ENCODE measurements at regions not wholly inside any gene's neighbourhood (a gene's known extent, or its start where the extent isn't known, plus 50 kb on each side); places are given as distances from the start of the nearest gene placed in this dataset.

GRCh38 chr18:66124394-66124793, 373.6 kb downstream of the CDH7 start:
- intact Hi-C loops (cut with DNase I, micrococcal nuclease) = no loop called here
- no peaks in the 10 kb centered on the region for H3K4me1 ChIP-seq (ENCODE audit: low read depth)
- TF ChIP-seq, protein P1, sequence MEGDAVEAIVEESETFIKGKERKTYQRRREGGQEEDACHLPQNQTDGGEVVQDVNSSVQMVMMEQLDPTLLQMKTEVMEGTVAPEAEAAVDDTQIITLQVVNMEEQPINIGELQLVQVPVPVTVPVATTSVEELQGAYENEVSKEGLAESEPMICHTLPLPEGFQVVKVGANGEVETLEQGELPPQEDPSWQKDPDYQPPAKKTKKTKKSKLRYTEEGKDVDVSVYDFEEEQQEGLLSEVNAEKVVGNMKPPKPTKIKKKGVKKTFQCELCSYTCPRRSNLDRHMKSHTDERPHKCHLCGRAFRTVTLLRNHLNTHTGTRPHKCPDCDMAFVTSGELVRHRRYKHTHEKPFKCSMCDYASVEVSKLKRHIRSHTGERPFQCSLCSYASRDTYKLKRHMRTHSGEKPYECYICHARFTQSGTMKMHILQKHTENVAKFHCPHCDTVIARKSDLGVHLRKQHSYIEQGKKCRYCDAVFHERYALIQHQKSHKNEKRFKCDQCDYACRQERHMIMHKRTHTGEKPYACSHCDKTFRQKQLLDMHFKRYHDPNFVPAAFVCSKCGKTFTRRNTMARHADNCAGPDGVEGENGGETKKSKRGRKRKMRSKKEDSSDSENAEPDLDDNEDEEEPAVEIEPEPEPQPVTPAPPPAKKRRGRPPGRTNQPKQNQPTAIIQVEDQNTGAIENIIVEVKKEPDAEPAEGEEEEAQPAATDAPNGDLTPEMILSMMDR (IDR thresholded peaks at IDR 0.05) = no peak
- ATAC-seq (no peak), DNase-seq (no peak)
- H3K4me3 ChIP-seq = no peak overlapping the region
- H3K9me3 ChIP-seq = no peaks in the 10 kb centered on the region
- H3K36me3 ChIP-seq (ENCODE audit: low read depth) = no peaks in the 10 kb centered on the region

DNA sequence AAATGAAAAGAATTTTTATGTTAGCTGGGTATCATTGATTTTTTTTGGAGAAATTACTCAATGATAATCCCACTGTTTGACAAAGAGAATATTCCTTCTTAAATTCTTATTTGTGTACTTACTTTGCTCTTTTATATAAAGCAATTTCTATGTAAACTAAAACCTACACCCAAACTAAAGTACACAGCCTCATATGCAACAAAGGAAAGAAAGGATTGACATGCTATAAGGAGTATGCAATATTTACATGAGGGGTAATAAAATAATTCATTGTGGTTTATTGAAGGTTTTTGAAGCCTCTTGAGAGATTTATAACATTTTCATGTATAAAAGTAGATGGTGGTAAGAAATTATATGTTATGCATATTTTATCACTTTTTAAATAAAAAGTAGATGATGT, 368.5 kb downstream of the CDH7 start:
- DNase-seq (no peak), ATAC-seq (peak; percentile 36)
- TF ChIP-seq, protein P1 (IDR thresholded peaks at IDR 0.05) = no peak
- H3K4me1 ChIP-seq (ENCODE audit: low read depth) = no peaks in the 10 kb centered on the region
- no peaks in the 10 kb centered on the region for H3K9me3 ChIP-seq
- no peaks in the 10 kb centered on the region for H3K36me3 ChIP-seq (ENCODE audit: low read depth)
- intact Hi-C loops (cut with DNase I, micrococcal nuclease) = no loop called here
- H3K4me3 ChIP-seq = no peak overlapping the region

DNA sequence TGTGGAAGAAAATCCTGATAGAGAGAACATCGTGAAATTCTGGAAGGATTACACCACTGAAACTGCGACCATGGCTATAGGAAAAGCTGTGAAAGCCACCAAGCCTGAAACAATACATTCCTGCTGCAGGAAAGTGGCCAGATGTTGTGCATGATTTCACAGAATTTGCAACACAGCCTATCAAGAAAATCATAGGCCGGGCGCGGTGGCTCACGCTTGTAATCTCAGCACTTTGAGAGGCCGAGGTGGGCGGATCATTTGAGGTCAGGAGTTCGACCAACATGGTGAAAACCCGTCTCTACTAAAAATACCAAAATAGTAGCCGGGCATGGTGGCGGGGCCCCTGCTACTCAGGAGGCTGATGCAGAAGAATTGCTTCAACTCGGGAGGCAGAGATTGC, 360.2 kb downstream of the CDH7 start:
- intact Hi-C loops (cut with DNase I, micrococcal nuclease) = no loop called here
- ATAC-seq = no peak
- TF ChIP-seq, protein P1 (IDR thresholded peaks at IDR 0.05) = no peak
- no peak for DNase-seq
- no peaks in the 10 kb centered on the region for H3K9me3 ChIP-seq
- H3K4me3 ChIP-seq = no peak overlapping the region
- no peaks in the 10 kb centered on the region for H3K4me1 ChIP-seq (ENCODE audit: low read depth)
- no peaks in the 10 kb centered on the region for H3K36me3 ChIP-seq (ENCODE audit: low read depth)

DNA sequence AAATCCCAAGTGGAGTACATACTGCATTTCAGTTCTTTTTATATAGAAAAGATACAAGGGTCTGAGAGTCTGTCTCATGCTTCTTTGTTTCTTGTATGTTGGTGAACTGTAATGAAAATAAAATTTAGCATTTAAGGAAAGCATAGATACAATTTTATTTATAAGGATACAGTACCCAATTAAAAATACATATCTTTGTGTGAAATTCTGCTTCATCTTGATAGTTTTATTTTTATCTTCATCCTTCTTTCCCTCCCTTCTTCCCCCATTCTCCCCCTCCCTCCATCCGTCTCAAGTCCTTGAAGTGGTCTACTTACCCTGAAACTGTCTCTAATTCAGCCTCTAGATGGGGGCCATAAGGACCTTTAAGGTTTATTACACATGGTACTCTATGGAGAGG, 359.8 kb downstream of the CDH7 start:
- DNase-seq (no peak), ATAC-seq (no peak)
- no peaks in the 10 kb centered on the region for H3K9me3 ChIP-seq
- no peaks in the 10 kb centered on the region for H3K36me3 ChIP-seq (ENCODE audit: low read depth)
- intact Hi-C loops (cut with DNase I, micrococcal nuclease) = no loop called here
- no peaks in the 10 kb centered on the region for H3K4me1 ChIP-seq (ENCODE audit: low read depth)
- H3K4me3 ChIP-seq = no peak overlapping the region
- TF ChIP-seq, protein P1 (IDR thresholded peaks at IDR 0.05) = no peak

DNA sequence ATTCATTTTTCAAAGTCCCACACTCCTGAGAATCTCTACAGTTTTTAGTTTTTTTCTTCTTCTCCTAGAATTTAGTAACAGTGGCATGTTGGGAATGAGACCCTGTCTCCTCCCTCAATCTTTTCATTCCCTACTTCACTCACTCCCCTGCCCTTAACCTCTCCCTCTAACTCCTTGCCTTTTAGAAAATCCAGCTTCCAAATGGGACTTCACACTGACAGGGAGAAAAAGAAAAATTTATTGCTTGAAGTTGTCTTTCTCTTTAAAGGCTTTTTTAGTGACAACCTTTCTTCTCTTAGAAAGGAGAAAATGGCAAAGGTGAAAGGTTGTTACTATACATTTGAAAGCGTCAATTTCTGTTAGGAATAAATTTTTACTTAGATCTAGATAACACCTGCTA, 359.2 kb downstream of the CDH7 start:
- no peak for DNase-seq
- no peaks in the 10 kb centered on the region for H3K4me1 ChIP-seq (ENCODE audit: low read depth)
- ATAC-seq = no peak
- TF ChIP-seq, protein P1 (IDR thresholded peaks at IDR 0.05) = no peak
- H3K9me3 ChIP-seq = no peaks in the 10 kb centered on the region
- H3K36me3 ChIP-seq (ENCODE audit: low read depth) = no peaks in the 10 kb centered on the region
- intact Hi-C loops (cut with DNase I, micrococcal nuclease) = no loop called here
- no peak overlapping the region for H3K4me3 ChIP-seq

GRCh38 chr18:66107546-66107945, 356.7 kb downstream of the CDH7 start:
- ATAC-seq = no peak
- TF ChIP-seq, protein P1 (IDR thresholded peaks at IDR 0.05) = no peak

More at GRCh38 chr18:66107546-66107945, 356.7 kb downstream of the CDH7 start:
- Histone ChIP-seq H3K4me3 (no peak overlapping the region), H3K4me1 (ENCODE audit: low read depth) (no peaks in the 10 kb centered on the region), H3K36me3 (ENCODE audit: low read depth) (no peaks in the 10 kb centered on the region), H3K9me3 (no peaks in the 10 kb centered on the region)
- DNase-seq = no peak
- intact Hi-C loops (cut with DNase I, micrococcal nuclease) = no loop called here

All from mucosa of descending colon (tissue), 3 donors.